Hypothalamus (tissue), 51 donors: ENCODE measurements at regions not wholly inside any gene's neighbourhood (a gene's known extent, or its start where the extent isn't known, plus 50 kb on each side); places are given as distances from the start of the nearest gene placed in this dataset.
"Not testable (repeated sequence)": the region's sequence is repeated elsewhere in the genome, so short reads cannot be mapped to it uniquely, and the experiment has no call there.

Source experiments
- DNase-seq, 51 donors: peaks; one replicate each; lab custom pipeline; 2025; lab: John Stamatoyannopoulos, UW

- no peak for DNase-seq
Measured at GRCh38 chr3:176275113-176275512, 922.2 kb downstream of the TBL1XR1 start.

- DNase-seq: no peak
Measured at GRCh38 chr3:176274161-176274560, 923.1 kb downstream of the TBL1XR1 start.

- DNase-seq: no peak
Measured at GRCh38 chr3:176262071-176262470, 935.2 kb downstream of the TBL1XR1 start.

GRCh38 chr3:176247191-176247590 lies 950.1 kb downstream of the TBL1XR1 start:
- DNase-seq: no peak

- no peak for DNase-seq
Measured at GRCh38 chr3:176219970-176220369, 977.3 kb downstream of the TBL1XR1 start.

- no peak for DNase-seq
Measured at GRCh38 chr3:176214758-176215157, 982.5 kb downstream of the TBL1XR1 start.

GRCh38 chr3:176213314-176213713 lies 984.0 kb downstream of the TBL1XR1 start:
- DNase-seq: not testable (repeated sequence)

- DNase-seq: no peak
Measured at GRCh38 chr3:176208915-176209314, 988.4 kb downstream of the TBL1XR1 start.

GRCh38 chr3:176208283-176208682 lies 989.0 kb downstream of the TBL1XR1 start:
- DNase-seq: no peak

- no peak for DNase-seq
Measured at GRCh38 chr3:176206809-176207208, 990.5 kb downstream of the TBL1XR1 start.

GRCh38 chr3:176202652-176203051 lies 994.6 kb downstream of the TBL1XR1 start:
- no peak for DNase-seq

- DNase-seq: no peak
Measured at GRCh38 chr3:176193032-176193730, 1004.1 kb downstream of the TBL1XR1 start.

GRCh38 chr3:176190755-176191154 lies 1006.5 kb downstream of the TBL1XR1 start:
- no peak for DNase-seq

- no peak for DNase-seq
Measured at GRCh38 chr3:176183181-176183580, 1014.1 kb downstream of the TBL1XR1 start.

- no peak for DNase-seq
Measured at GRCh38 chr3:176174060-176174459, 1023.2 kb downstream of the TBL1XR1 start.

- DNase-seq: no peak
Measured at GRCh38 chr3:176172492-176172891, 1024.8 kb downstream of the TBL1XR1 start.

GRCh38 chr3:176167272-176167671 lies 1030.0 kb downstream of the TBL1XR1 start:
- DNase-seq: no peak

- no peak for DNase-seq
Measured at GRCh38 chr3:176160997-176161396, 1036.3 kb downstream of the TBL1XR1 start.

- DNase-seq: no peak
Measured at GRCh38 chr3:176159796-176160195, 1037.5 kb downstream of the TBL1XR1 start.

GRCh38 chr3:176155012-176155411 lies 1042.3 kb downstream of the TBL1XR1 start:
- no peak for DNase-seq

- DNase-seq: no peak
Measured at GRCh38 chr3:176149567-176149966, 1047.7 kb downstream of the TBL1XR1 start.

GRCh38 chr3:176147251-176147650 lies 1050.0 kb downstream of the TBL1XR1 start:
- peak in 12 of 51 donors; percentile 0 to 17 (median 2) for DNase-seq

GRCh38 chr3:176141837-176142236 lies 1055.4 kb downstream of the TBL1XR1 start:
- no peak for DNase-seq
